B cell (primary cell): ENCODE measurements at regions not wholly inside any gene's neighbourhood (a gene's known extent, or its start where the extent isn't known, plus 50 kb on each side); places are given as distances from the start of the nearest gene placed in this dataset.

ENCODE experiments used
- ATAC-seq: fragments of 200-7000 bp; cut with Tn5 transposase; one replicate; pipeline ENCODE4 v1.10.0; 2021; ENCODE audit warnings: low read depth, mild to moderate bottlenecking, moderate number of reproducible peaks, moderate library complexity
- CTCF ChIA-PET: fragments of 350-600 bp; sonication (Branson Sonifier 250); formaldehyde crosslinking; loops from one replicate; lab custom pipeline; 2021; ENCODE audit warnings: antibody characterized with exemption, inconsistent platforms; lab: Charles Lee
- POLR2A ChIA-PET: fragments of 350-600 bp; sonication (Branson Sonifier 250); formaldehyde crosslinking; loops from one replicate; lab custom pipeline; 2021; ENCODE audit warnings: antibody characterized with exemption; lab: Charles Lee
- DNase-seq: peaks from one replicate; pipeline ENCODE4 v3.0.0; 2013
- H2AFZ ChIP-seq: 2 replicates; pipeline ENCODE4 v1.6.1; 2012; ENCODE audit warnings: mild to moderate bottlenecking, low read depth, low read length; ENCODE audit not compliant: insufficient read depth, poor library complexity, severe bottlenecking
- H3K27ac ChIP-seq, 2 donors: 1 replicate in 1 of 2; 2 replicates in 1 of 2; pipeline ENCODE4 v1.5.1; 2012 to 2013; ENCODE audit warnings: low read length in 2 of 2, mild to moderate bottlenecking in 2 of 2, moderate library complexity in 1 of 2
- H3K27me3 ChIP-seq, 4 experiments: fragments of 200-600 bp in 1 of 4; sonication (generic) in 1 of 4; replicated peaks in 1 of 4; 1 replicate in 2 of 4; 2 replicates in 2 of 4; pipeline versions ENCODE4 v1.6.1 to v1.7.0; 2013 to 2016; ENCODE audit warnings: low read length in 3 of 4, mild to moderate bottlenecking in 2 of 4, mixed read lengths in 1 of 4, moderate library complexity in 1 of 4; ENCODE audit not compliant: insufficient read depth in 4 of 4, control insufficient read depth in 3 of 4; ENCODE audit errors: control extremely low read depth in 1 of 4
- H3K36me3 ChIP-seq, 2 experiments: replicated peaks in 1 of 2; 1 replicate in 1 of 2; 2 replicates in 1 of 2; pipeline versions ENCODE4 v1.6.1 to v1.7.1; 2013; ENCODE audit warnings: low read length in 1 of 2; ENCODE audit not compliant: insufficient read depth in 2 of 2, control insufficient read depth in 1 of 2; ENCODE audit errors: control extremely low read depth in 1 of 2, extremely low read depth in 1 of 2
- H3K4me1 ChIP-seq, 2 donors: fragments of 200-600 bp in 1 of 2; sonication (generic) in 1 of 2; 1 replicate in 1 of 2; 2 replicates in 1 of 2; pipeline versions ENCODE4 v1.5.1 to v1.6.1; 2013 to 2017; ENCODE audit warnings: low read length in 2 of 2; ENCODE audit not compliant: control insufficient read depth in 2 of 2, insufficient read depth in 2 of 2
- H3K4me2 ChIP-seq: replicated peaks from 2 replicates; pipeline ENCODE3; 2012; ENCODE audit warnings: mild to moderate bottlenecking, low read depth, low read length; ENCODE audit not compliant: poor library complexity, severe bottlenecking
- H3K4me3 ChIP-seq, 5 experiments: fragments of 200-600 bp in 1 of 5; sonication (generic) in 1 of 5; 1 replicate in 3 of 5; 2 replicates in 2 of 5; pipeline versions ENCODE4 v1.5.1 to v1.7.0; 2011 to 2016; ENCODE audit warnings: low read length in 4 of 5, mild to moderate bottlenecking in 4 of 5, low read depth in 2 of 5, control low read depth in 1 of 5, moderate library complexity in 1 of 5; ENCODE audit not compliant: insufficient read depth in 1 of 5; ENCODE audit errors: control extremely low read depth in 1 of 5, extremely low read depth in 1 of 5
- H3K79me2 ChIP-seq: fragments of 200-600 bp; sonication (generic); one replicate; pipeline ENCODE4 v1.6.0; 2016; ENCODE audit warnings: low read length; ENCODE audit not compliant: control insufficient read depth, insufficient read depth
- H3K9ac ChIP-seq: fragments of 200-600 bp; sonication (generic); 2 replicates; pipeline ENCODE4 v1.6.1; 2017; ENCODE audit warnings: mild to moderate bottlenecking, low read length, moderate library complexity
- H3K9me3 ChIP-seq, 3 donors: one replicate each; pipeline versions ENCODE4 v1.6.1 to v1.7.1; 2013; ENCODE audit warnings: low read length in 2 of 3; ENCODE audit not compliant: control insufficient read depth in 2 of 3, insufficient read depth in 1 of 3; ENCODE audit errors: control extremely low read depth in 1 of 3
- H4K20me1 ChIP-seq: 2 replicates; pipeline ENCODE4 v1.6.0; 2012; ENCODE audit warnings: mild to moderate bottlenecking, low read length; ENCODE audit not compliant: insufficient read depth, control insufficient read depth, poor library complexity, severe bottlenecking
- H3K27ac Mint-ChIP-seq: one replicate; pipeline ENCODE4 v1.8.0; 2021; ENCODE audit warnings: mixed read lengths
- H3K27me3 Mint-ChIP-seq: one replicate; pipeline ENCODE4 v1.8.0; 2021; ENCODE audit warnings: mixed read lengths
- H3K4me1 Mint-ChIP-seq: one replicate; pipeline ENCODE4 v1.8.0; 2021; ENCODE audit warnings: mixed read lengths
- H3K4me3 Mint-ChIP-seq: one replicate; pipeline ENCODE4 v1.8.0; 2021; ENCODE audit warnings: mixed read lengths
- H3K9me3 Mint-ChIP-seq: one replicate; pipeline ENCODE4 v1.8.0; 2022; ENCODE audit warnings: mixed read lengths; ENCODE audit not compliant: insufficient read depth
- EZH2 ChIP-seq: IDR thresholded peaks from 2 replicates; pipeline ENCODE4 v1.6.1; 2012; ENCODE audit warnings: borderline replicate concordance, low read depth, mild to moderate bottlenecking, moderate library complexity, low read length; ENCODE audit not compliant: insufficient read depth, poor library complexity, severe bottlenecking
- WGBS: methylation state at CpG from one replicate; pipeline ENCODE4 v1.1.5; 2013; ENCODE audit warnings: missing lambda C conversion rate; ENCODE audit not compliant: insufficient coverage; 5-methylcytosine and 5-hydroxymethylcytosine counted together
- intact Hi-C: fragments of 100-400 bp; cut with micrococcal nuclease; formaldehyde crosslinking; loops from one replicate; pipeline ENCODE4 v1.10.0; 2022
- TF ChIP-seq, protein P1 (sequence below): fragments of 200-600 bp; IDR thresholded peaks from one replicate; pipeline ENCODE4 v1.8.0; 2022; ENCODE audit warnings: antibody characterized with exemption, mild to moderate bottlenecking

DNA sequence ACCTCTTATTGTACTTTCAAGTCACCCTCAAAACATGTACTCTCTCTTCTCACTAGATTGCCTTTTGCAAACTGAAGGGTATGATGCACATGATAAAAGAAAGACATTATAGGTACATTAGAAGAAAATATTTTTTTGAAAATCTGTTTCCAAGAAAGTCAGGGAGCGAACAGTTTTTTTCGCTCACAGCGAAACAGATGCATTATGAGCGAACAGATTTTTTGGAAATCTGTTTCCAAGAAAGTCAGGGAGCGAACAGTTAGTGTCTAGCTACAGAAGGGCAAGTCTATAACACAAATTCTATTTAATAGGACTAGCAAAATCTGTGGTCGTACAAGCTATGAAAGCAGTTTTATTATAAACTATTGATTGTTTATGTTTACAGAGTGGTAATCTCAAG lies 296.2 kb upstream of the ANO3 start:
- no peaks in the 10 kb centered on the region for H3K9me3 ChIP-seq
- Mint-ChIP-seq H3K27me3 (no peaks in the 10 kb centered on the region), H3K4me3 (no peak overlapping the region), H3K4me1 (peaks cover 5% of the 10 kb centered on the region), H3K27ac (no peak overlapping the region), H3K9me3 (no peaks in the 10 kb centered on the region)
- ATAC-seq, result no peak
- H3K79me2 ChIP-seq, result no peaks in the 10 kb centered on the region
- intact Hi-C loops, result no loop called here
- no peaks in the 10 kb centered on the region for H3K4me1 ChIP-seq
- WGBS, result no CpG with 5 or more reads among the region's 6 CpGs
- ChIA-PET CTCF (no interaction called here), POLR2A (no interaction called here)
- H4K20me1 ChIP-seq, result no peaks in the 10 kb centered on the region
- no peak overlapping the region for H2AFZ ChIP-seq
- no peak overlapping the region for H3K9ac ChIP-seq
- TF ChIP-seq, protein P1, sequence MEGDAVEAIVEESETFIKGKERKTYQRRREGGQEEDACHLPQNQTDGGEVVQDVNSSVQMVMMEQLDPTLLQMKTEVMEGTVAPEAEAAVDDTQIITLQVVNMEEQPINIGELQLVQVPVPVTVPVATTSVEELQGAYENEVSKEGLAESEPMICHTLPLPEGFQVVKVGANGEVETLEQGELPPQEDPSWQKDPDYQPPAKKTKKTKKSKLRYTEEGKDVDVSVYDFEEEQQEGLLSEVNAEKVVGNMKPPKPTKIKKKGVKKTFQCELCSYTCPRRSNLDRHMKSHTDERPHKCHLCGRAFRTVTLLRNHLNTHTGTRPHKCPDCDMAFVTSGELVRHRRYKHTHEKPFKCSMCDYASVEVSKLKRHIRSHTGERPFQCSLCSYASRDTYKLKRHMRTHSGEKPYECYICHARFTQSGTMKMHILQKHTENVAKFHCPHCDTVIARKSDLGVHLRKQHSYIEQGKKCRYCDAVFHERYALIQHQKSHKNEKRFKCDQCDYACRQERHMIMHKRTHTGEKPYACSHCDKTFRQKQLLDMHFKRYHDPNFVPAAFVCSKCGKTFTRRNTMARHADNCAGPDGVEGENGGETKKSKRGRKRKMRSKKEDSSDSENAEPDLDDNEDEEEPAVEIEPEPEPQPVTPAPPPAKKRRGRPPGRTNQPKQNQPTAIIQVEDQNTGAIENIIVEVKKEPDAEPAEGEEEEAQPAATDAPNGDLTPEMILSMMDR, result no peak
- no peak for TF ChIP-seq EZH2
- H3K4me3 ChIP-seq, result no peak overlapping the region
- no peaks in the 10 kb centered on the region for H3K36me3 ChIP-seq
- no peak overlapping the region for H3K27ac ChIP-seq
- no peak for DNase-seq
- H3K4me2 ChIP-seq, result no peak overlapping the region
- H3K27me3 ChIP-seq, result no peaks in the 10 kb centered on the region

DNA sequence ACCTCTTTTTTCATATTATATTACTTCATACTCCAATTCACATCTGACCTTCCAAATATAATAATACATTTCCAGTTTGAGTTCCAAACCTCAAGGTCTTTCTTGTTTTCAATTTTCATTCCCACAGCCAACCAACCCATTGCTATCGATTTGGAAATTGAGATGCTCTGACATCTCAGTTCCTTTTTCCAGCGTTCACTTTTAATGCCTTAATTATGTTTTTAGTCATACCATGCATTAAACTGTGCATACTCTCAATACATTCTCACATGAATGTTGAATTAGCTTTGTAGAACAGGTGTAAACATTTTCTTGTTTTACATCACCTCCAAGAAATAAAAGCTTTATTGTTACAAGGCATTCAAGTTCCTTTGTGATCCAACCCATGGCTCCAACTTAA lies 294.2 kb upstream of the ANO3 start:
- no peaks in the 10 kb centered on the region for H3K27me3 Mint-ChIP-seq
- no peaks in the 10 kb centered on the region for H3K9me3 Mint-ChIP-seq
- H3K27ac ChIP-seq, result no peak overlapping the region
- ATAC-seq (no peak), DNase-seq (no peak)
- H3K4me1 Mint-ChIP-seq, result peaks cover 10% of the 10 kb centered on the region
- H3K79me2 ChIP-seq, result no peaks in the 10 kb centered on the region
- H3K4me2 ChIP-seq, result no peak overlapping the region
- no peak overlapping the region for H3K9ac ChIP-seq
- no peaks in the 10 kb centered on the region for H3K36me3 ChIP-seq
- no CpG with 5 or more reads among the region's 2 CpGs for WGBS
- ChIA-PET POLR2A (no interaction called here), CTCF (no interaction called here)
- H3K9me3 ChIP-seq, result no peaks in the 10 kb centered on the region
- H3K4me3 ChIP-seq, result no peak overlapping the region
- H4K20me1 ChIP-seq, result no peaks in the 10 kb centered on the region
- H3K27me3 ChIP-seq, result no peaks in the 10 kb centered on the region
- TF ChIP-seq, protein P1, result no peak
- no peak for TF ChIP-seq EZH2
- no peak overlapping the region for H2AFZ ChIP-seq
- peaks cover 0 to 2% of the 10 kb centered on the region in 2 donors for H3K4me1 ChIP-seq
- no peak overlapping the region for H3K27ac Mint-ChIP-seq
- no peak overlapping the region for H3K4me3 Mint-ChIP-seq
- intact Hi-C loops, result no loop called here
